NCI-H524 (cell line): ENCODE measurements at regions not wholly inside any gene's neighbourhood (a gene's known extent, or its start where the extent isn't known, plus 50 kb on each side); places are given as distances from the start of the nearest gene placed in this dataset.
"Not testable (repeated sequence)": the region's sequence is repeated elsewhere in the genome, so short reads cannot be mapped to it uniquely, and the experiment has no call there.

Source experiments
- DNase-seq, 2 experiments: peaks; one replicate each; lab custom pipeline; 2025; lab: John Stamatoyannopoulos, UW

DNA sequence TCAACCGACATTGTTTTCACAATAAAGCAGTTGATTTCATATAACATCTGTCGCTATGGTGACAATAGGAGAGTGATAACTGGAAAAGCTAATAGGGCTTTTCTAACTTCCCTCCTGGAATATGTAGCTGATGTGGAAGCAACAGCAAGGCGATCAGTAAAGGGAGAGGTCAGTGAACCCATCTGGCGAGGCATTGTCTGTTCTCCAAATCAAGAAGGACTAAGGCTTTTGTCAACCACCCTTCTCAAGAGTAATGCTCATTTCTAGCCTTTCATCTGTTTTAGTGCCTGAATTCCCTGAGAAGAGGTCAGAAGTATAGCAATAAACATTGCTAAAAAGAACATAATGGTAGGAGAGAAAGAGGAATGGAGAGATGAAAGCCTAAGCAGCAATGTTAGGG, 201.3 kb downstream of the AKAP7 start:
- no peak for DNase-seq

DNA sequence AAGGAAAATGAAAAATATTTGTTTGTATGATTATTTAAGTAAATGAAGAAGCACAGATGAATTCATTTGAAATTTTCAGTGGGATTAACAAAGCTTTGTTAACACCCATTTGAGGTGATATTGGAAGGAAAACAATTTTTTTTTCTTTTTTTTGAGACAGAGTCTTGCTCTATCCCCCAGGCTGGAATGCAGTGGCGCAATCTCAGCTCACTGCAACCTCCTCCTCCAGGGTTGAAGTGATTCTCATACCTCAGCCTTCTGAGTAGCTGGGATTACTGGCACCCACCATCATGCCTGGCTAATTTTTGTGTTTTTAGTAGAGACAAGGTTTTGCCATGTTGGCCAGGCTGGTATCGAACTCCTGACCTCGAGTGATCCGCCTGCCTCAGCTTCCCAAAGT, 211.6 kb downstream of the AKAP7 start:
- DNase-seq: not testable (repeated sequence)

DNA sequence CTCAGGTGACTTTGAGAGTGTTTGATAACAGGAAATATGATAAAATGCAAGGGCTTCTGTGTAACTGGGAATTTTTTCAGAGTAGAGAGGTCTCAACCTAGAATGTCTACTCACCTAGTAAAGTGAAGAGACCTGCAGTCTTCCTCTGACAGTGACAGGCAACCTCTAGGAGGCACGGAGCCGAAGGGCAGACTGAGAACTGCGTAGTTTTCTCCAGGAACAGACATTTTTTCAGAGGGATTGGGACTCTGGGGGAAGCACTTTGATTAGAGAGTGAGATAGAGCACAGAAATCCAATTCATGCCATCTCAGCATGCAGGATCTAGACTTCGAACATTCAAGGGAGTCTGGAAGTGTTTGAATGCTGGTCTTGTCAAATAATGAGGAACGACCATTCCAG, 213.3 kb downstream of the AKAP7 start:
- no peak for DNase-seq

DNA sequence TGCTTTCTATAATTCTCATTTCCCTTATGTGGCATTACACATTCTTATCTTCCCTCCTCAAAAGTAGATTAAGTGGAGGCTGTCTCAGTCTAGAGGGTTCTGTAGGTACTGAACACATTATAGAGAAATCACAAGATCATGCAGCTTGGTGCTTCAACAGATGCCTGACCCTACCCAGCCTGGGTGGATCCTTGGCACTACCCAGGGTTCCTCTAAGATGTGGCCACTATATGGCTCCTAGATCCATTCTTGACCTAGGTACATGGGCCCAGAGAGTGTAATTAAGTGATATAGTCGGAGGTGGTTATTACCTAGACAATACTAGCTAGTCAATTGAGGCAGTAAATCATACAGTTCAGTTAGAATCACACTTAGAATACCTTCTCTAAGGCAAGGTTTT, 213.9 kb downstream of the AKAP7 start:
- no peak for DNase-seq

DNA sequence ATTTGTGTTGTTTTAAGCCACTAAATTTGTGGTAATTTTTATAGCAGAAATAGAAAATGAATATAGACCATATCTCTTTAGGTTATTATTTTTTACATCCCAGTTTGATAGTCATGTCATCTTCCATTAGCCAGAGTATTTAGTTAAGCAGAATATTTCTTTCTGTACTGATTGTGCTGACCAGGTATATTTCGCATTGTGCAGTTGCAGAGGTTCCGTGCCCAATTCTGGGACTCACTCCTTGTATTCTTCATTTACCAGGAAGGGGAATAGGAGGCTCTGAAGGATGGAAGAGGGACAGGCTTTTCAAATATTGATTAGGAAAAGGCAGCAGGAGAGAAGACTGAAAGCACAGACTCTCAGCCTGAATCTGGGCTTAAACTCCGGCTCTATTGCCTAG, 217.8 kb downstream of the AKAP7 start:
- DNase-seq: no peak

DNA sequence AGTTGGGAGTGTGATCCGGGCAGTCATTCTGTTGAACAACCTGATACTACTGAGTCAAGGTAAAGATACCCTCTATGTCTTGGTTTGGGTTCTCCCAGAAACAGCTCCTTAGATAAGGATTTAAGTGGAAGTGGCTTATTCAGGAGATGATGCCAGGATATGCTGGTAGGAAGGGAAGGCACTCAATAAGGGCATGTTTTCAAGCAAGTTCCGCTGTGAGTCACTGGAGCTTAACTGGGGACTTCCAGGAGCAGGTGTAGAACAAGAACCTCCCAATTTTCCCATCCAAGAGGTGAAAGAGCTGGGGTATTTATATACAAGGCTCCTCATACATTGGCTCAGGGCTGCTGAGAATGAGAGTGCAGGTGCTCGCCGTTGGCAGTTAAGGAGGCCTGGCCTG, 218.6 kb downstream of the AKAP7 start:
- no peak for DNase-seq

DNA sequence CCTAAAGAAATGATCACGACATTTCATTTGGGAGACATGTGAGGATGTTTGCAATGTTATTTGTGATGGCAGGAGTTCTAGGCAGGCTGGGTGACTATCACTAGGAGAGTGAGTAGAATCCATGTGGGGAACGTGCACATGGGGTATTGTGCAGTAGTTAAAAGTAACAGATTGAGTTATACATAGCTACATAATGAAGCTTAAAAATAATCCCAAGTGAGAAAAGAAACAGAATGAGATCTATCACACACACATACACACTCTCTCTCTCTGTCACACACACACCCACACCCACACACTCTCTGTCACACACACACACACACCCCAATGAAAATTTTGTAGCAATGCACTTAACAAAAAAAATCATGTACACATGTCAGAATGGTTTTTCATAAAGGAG, 218.7 kb upstream of the ARG1 start:
- DNase-seq: no peak

DNA sequence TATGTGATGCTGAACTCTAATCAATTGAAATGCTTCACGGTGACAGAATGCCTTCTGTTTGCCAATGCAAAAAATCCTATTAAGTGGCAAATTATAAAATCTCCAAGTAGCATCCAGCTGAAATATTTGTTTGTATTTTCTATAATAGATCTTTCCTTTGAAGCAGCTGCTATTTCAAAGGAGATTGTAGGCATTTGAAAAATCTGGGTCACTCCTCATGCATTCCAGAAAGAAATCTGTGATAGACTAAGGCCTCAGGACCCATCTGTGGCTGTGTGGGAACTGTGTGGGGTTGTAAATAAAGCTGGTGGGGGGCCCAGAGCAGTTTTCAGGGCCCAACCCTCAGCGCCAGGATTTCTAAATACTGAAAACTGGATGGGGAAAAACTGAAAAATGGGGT, 216.9 kb upstream of the ARG1 start:
- no peak for DNase-seq

DNA sequence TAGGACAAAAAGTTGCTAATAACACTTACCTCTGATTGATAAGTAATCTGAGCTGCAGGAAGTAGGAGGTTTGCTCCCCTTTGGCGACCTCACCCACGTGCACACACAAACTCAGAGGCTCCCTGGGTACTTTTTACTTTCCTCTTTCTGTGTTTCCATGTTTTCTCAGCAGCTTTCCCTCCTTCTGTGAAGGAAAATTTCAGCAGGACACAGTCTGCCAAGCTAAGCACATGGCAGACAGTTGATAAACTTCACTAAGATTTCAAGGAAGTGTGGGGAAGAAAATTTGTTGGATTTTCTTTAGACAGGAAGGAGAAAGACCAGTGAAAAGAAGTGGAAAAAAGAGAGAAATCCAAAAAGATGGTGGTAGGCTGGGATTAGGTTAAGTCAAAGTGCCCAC, 215.5 kb upstream of the ARG1 start:
- no peak for DNase-seq

DNA sequence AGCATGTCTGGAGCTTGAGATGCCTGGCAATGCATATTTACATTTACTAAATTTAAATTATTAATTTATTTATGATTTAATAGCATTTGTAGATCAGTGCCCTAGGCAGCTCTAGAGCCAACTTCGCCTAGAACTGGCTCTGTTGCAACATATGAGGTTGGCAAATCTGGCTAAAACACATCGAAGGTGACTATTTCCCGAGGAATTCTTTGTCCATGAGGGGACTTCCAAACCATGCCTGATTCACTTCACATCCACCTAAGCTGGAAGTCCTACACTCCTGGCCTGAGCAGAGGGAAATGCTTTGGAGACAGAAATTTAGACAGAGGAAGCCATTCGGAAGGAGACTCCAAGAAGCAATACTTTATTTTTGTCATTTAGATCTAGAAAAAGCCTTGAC, 211.0 kb upstream of the ARG1 start:
- no peak for DNase-seq

DNA sequence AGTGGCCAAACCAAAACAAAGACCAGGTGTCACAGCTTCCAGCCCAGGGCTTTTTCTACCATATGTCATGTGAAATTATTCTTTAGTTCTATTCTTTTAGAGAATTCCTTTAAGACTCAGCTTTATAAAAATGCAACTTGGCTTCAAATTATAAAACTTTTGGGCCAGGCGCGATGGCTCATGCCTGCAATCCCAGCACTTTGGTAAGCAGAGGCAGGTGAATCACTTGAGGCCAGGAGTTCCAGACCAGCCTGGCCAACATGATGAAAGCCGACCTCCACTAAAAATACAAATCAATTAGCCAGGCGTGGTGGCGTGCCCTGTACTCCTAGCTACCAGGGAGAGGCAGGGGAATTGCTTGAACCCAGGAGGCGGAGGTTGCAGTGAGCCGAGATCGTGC, 210.3 kb upstream of the ARG1 start:
- DNase-seq: no peak

DNA sequence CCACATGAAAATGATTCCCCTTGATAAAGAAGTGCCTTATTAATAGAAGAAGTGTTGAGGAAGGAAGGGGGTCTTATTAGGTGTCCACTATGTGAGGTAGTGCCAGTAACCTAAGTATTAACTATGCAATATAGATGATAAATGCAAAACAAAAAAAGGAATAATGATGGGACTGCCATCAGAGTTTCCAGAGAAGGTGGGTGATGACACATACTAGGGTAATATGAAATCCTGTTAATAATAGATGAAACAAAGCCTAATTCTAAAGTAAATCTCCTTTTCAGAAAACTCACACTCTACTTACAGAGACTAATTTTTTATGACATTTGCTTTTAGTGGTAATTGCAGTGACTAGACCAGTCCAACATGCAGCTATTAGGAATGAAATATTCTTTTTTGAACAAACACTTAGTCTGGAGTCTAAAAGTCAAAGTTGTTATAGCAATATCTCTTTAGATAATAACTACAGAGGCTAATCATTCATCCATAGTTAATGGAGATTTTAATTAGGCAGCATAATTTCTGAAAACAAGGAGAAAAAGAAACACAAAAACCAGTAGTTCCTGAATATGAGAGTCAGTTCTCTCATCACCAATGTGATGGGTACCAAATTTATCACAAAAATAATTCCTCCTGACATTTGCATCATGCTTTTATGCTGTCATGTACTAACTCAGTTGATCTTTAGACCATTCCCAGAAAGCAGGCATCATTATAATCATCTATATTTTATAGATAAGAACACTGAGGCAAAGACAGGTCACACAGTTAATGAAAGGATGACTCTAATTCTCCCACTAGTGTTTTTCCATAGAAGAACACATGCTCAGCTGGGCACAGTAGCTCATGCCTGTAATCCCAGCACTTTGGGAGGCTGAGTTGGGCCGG, 208.8 kb upstream of the ARG1 start:
- DNase-seq: no peak

DNA sequence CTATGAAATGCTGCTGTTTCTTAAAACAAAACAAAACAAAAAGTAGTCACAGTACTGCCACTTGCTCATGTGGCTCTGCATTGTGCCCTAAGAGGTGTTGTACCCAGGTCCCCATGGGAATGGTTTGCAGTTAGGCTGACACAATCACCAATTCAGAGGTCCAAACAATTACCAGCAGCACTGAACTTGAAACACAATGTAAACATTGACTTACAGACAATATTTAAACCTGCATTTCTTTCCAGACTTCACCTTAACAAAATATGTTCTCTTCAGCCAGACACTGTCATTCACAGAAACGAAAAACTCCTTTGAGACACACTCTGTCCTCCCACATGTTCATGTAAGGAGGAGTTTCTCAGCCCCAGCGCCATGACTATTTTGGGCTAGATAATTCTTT, 206.8 kb upstream of the ARG1 start:
- DNase-seq: no peak

DNA sequence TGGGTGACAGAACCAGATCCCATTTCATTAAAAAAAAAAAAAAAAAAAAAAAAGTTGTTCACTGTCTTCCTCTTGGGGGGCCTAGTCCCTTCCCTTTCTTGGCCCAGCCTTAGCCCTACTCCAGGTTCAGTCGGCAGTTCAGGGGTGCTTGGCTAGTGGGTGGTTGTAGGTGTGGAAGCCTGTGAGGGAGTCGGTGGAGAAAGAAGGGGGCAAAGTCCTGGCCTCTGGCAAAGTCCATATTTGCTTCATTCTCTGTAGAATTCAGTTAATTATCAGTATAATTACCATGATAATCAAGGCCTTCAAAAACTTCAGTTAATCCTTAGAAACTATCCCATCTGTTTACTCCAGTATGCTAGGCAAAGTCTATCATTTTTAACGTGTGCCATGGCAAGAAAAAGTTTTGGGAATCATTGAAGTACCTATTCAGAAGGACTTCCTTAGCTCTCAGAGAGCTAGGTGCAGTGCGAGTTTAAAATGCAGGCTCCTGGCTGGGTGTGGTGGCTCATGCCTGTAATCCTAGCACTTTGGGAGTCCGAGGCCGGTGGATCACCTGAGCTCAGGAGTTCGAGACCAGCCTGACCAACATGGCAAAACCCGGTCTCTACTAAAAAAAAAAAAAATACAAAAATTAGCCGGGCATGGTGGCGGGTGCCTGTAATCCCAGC, 205.7 kb upstream of the ARG1 start:
- no peak for DNase-seq

DNA sequence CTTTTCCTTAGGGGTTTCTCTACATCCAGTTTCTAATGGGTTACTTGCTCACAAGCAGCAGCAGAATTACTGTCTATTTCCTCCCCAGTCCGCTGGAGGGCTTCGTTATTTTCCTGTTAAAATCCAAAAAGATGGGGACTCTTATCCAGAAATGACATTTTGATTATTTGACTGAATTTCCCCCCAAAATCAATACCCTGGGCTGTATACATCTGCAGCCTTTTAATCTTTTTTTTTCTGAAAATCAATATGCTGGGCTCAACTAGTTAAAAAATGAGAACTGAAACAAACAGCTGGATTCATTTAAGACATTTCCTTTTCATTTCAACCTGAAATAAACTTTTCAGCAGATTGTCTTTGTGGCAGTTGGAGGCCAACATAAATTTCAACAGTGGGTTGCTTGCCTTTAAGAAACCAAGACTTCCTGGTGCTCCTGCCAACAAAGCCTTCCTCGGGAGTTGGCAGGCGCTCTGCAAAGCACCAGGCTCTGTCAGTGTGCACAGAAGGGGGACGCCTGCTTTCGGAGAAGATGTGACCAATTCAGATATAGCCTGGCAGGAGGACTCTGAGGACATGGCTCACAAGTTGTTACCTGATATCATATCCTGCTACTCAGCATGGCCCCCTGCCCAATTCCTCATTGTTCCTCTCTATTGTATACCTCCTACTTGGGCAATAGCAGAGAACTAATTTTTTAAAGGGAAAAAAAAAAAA, 204.7 kb upstream of the ARG1 start:
- no peak for DNase-seq

DNA sequence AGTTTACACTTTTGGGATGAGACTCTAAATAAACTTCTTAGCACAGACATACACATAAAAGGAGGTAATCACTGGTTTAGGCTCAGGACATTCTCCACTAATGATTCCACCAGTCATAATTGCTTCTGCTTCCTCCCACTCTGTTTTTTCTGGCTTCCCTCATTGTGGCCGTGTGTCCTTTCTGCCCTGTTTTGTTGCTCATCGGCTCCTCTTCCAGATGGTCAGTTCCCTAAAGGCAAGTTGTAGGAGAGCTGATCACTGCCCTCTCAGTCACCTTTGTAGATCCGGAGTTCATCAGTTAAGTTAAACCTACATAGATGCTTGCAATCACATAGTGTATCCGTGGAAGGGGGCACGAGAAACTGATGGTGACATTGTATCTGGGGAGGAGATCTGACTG, 200.5 kb upstream of the ARG1 start:
- DNase-seq: no peak

DNA sequence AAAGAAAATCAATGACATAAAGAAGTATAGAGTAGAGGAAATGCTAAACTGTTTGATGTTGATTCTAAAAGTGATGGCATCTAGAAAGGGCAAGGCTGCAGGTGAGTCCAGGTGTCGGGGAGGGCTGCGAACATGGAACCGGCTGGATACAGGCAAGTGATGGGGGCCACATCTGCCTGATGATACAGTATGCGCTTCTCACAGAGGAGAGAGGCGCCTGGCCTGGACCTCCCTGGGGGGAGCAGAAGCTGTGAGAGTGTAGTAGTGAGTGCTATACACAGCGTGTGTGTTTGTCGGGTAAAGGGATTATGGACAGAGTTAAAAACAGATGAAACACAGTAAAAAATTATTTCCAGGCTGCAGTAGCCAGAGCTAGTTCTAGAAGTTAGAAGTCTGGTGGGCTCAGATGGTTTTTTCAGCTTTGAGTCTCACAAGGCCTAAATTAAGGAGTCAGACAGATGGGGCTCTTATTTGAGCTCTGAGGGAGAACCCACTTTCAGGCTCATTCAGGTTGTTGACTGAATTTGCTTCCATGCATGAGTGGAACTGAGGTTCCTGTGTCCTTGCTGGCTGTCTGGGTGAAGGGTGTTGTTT, 195.8 kb upstream of the ARG1 start:
- peak; percentile 89 to 93 for DNase-seq

DNA sequence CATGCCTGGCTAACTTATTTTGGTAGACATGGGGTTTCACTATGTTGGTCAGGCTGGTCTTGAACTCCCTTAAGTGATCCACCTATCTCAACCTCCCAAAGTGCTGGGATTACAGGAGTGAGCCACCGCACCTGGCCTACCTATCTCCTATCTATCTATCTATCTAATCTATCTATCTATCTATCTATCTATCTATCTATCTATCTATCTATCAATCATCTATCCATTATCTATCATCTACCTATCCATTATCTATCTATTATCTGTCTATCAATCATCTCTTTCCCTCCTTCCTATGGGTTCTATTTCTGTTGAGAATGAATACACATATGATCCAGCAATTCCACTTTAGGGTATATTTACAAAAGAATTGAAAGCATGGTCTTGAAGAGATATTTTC, 194.2 kb upstream of the ARG1 start:
- DNase-seq: no peak

DNA sequence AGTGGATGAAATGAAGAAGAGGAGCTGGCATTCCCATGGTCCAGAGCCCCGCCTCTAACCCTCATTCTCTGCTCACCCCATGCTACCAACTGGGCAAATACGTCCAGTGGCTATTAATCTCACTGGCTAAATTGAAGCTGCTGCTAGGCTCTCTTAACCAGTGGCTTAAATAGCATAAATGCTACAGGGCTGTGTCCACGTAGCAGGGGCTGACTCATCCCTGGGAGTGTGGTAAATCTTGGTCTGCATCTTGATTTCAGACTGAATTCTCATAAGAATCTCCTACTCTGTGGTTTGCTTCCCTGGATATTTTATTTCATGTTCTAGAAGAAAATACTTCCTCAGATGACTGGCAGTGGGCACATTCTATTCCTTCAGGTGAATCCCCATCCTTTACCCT, 193.1 kb upstream of the ARG1 start:
- DNase-seq: no peak

DNA sequence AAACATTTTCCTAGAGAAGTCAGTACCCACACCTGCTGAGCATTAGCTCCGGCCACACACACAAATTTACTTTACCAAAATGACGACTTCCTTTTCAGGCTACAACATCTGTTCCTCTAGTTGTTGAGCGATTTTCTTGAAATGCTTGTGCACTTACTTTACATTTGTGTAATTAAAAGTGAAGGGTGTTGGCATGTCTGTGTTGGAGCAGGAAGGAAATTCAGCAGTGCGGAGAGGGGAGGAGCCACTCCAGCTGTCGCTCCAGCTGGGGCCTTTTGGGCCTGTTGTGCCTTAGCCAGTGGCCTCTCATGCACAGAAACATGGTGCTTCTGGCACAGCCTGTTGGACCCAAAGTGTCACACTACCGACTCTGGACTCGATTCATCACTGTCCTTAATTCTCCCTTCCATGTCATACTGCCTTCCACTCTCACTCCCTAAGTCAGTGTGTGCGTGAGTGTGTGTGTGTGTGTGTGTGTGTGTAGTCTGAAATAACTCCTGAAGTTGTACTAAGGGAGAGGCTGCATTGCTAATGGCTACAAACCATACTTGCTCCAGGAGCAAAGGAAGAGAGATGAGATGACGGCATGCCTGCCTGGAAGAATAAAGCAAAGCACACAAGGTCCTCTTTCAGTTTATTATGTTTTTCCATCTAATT, 191.8 kb upstream of the ARG1 start:
- peak; percentile 85 to 98 for DNase-seq

DNA sequence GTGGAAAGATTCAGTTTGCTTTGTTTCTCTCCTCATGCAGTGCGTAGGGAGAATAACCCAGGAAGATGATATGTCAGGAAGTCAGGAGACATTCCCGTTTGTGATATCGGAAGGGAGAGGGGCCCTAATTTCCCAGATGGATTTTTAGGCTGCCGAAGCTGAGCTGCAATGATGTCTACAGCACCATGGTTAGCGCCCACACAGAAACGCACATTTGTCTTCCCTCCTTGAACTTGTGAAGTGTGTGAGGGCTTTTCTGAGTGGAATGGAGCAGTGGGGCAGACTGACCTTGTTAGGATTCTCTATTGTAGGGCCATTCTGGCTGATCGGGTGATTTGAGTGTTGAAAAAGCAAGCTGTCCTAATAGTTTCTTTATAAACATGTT, 191.3 kb upstream of the ARG1 start:
- no peak for DNase-seq

DNA sequence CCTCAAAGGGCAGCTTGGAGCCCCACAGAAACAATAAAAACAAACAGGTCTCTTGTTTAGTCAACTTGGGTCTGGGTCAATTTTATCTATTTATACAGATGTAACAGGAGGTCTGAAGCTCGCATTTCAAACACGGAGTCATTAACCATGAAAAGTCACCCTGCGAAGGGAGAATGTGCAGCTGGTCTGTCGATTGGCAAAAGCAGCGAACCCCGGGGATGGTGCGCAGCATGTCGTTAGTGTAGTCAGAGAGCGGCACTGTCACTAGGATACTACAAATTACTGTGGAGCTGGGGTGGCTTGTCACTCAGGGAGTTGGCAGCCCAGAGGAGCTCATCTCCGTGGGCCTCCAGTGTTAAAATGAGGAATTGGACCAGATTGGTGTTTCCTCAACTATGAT, 190.4 kb upstream of the ARG1 start:
- DNase-seq: peak in 1 of 2 experiments; percentile 35
